Activated CD8-positive, alpha-beta memory T cell treated with anti-CD3 and anti-CD28 coated beads for 24 hours (primary cell): ENCODE measurements at regions not wholly inside any gene's neighbourhood (a gene's known extent, or its start where the extent isn't known, plus 50 kb on each side); places are given as distances from the start of the nearest gene placed in this dataset.

Source experiments
- DNase-seq: peaks from one replicate; pipeline ENCODE4 v3.0.0-alpha.2; 2020

DNA sequence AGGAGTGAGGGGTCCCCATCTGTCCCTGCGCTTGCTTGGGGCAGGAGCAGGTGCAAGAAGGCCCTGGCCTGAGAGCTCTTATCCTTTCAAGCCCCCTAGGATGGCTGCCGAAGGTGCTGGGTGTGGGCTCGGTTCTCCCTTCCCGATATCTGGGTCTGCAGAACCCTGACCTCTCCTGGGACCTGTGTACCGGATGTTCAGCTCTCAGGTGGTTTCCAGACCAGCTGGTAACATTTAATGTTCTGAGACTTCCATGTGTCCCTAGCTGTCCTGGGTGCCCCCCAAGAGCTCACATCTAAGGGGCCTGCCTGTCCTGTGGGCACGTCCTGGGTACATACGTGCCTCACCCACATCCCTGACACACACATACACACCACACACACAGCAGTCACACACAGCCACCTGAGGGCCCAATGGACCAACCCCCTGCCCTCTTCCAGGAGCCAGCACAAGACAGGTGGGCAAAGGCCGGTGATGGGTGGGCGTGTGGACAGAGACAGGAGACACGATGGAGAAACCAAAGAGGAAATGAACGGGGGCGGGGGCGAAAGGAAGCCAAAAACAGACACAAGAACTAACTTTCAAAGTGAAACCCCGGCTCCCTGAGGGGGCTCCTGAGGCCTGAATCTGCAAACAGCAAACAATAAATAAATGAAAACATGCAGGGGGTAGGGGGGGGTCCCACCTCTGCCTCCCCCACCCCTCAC lies 124.3 kb downstream of the PTPRS start:
- DNase-seq, result no peak

DNA sequence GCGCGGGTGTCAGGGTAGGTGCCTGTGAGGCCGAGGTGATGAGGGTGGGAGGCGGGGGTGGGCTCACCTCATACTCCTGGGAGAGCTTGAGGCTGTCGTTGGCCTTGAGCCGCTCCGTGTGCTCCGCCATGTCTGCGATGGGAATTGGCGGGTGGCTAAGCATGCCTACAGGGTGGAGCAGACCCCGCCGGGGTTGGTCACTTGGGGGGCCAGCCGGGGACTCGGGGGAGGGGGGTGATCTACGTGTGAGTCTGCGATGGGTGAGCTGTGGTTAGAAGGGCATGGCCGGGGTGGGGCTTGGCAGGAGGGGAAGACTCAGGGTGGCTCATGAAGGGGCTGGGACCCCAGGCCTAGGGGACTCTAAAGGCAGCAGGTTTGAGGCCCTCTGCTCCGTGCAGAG lies 125.2 kb downstream of the PTPRS start:
- no peak for DNase-seq

DNA sequence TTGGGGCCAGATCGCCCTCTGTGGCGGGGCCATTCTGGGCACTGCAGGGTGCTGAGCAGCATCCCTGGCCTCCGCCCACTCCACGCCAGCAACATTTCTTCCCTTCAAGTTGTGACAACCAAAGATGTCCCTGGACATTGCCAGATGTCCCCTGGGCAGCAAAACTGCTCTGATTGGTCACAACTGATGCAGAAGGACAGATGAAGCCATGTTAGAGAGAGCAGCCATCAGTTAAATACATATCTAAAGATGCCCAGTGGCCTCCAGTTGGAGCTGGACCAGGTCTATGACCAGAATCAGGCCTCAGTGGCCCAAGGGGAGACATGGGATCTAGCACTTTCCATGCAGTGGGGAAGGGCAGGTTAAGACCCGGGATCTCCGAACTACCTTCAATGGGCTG lies 125.7 kb downstream of the PTPRS start:
- no peak for DNase-seq

DNA sequence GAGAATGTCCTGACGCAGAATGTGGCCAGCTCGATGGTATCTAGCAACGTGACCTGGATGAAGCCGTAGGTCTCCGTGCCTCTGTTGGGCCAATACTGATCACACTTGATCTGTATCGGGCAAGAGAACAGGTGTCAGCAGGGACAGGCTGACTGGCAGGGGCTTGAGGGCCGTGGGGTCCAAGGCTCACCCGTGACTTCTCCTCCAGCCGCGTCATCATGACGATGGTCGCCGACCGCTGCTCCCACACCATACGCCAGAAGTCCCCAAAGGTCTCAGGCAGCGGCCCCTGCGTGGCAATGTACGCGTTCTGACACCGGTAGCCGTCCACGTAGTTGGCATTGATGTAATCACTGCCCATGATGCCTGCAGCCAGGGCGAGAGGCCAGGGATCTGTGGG lies 126.2 kb downstream of the PTPRS start:
- no peak for DNase-seq

DNA sequence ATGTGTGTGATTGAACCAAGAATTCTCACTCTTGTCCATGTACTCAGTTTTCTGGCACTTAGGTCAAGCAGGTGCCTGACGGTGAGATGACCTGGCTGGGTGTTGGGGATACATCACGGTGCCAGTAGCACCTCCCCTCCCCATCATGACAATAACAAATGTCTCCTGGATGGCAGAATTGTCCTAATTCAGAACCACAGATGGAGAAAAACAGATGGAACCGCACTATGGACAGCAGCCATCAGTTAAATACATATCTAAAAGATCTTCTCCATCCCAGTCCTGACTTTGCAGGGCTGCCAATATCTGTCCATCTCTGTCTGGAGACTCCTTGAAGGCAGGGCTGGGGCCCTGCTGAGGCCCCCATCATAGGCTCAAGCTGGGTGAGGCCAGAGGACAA lies 126.9 kb downstream of the PTPRS start:
- DNase-seq, result no peak

DNA sequence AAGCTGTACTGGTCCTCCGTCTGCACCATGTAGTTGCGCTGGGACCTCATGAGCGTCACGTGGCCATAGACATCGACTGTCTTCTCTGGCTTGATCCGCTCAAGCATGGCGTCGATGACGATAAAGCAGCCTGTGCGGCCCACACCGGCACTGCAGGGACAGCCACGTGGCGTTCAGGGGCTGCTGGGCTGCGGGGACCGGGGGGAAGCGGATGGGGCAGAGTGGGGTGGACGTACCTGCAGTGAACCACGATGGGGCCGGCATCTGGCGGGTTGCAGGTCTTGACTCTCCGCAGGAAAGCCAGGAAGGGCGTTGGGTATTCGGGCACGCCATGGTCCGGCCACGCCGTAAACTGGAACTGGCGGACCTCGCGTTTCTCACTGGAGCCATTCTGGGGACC lies 128.5 kb downstream of the PTPRS start:
- DNase-seq, result no peak

DNA sequence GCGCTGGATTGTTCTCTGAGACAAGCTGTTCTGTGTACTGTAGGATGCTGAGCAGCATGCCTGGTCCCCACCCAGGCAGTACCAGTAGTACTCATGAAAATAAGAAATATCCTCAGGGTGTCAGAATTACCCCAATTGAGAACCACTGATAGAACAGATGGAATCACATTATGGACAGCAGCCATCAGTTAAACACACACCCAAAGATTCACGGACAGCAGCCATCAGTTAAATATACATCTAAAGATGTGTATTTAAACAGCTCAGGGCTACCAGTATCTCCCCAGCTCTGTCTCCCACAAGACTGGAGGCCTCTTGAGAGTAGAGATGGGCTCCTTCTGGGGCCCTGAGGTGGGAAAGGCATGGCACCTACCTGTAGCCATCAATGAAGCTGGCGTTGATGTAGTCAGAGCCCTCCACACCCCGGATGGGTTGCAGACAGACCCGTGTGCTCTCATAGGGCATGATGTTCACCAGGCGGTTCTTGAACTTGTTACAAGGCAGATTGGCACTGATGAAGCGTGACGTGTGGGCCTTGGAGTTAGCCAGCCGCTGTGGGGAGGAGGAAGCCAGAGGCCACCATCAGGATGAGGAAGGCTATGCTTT lies 129.3 kb downstream of the PTPRS start:
- no peak for DNase-seq

DNA sequence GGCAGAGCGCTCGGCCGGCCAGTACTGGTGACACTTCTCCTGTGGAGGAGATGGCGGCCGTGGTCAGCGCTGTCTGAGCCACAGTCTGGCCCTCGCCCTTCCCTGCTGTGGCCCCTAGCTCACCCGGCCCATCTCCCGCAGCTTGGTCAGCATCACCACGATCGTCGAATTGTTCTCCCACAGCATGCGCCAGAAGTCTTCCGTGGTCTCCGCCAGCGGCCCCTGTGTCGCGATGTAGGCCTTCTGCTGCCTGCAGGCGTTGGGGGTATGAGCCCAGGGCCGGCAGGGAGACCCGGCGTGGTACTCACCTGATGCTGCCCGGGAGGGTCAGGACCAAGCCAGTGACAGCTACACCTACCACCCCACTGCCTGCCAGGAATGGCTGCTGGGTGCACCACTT lies 130.1 kb downstream of the PTPRS start:
- DNase-seq, result no peak

DNA sequence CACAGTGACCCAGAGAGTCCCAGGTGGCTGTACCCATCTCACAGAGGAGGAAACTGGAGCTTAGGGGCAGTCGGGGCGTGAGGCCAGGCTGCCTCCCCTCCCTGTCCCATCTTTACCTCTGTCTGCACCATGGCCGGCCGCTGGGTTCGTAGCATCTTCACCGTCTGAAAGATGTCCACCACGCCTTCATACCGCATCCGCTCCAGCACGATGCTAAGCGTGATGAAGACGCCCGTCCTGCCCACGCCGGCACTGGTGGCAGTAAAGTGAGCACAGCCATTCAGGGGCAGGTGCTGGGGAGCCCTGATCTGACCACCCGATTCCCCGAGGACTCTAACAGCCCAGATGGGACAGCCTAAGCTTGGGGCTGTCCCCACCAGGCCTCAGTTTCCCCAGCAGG lies 132.8 kb downstream of the PTPRS start:
- no peak for DNase-seq

DNA sequence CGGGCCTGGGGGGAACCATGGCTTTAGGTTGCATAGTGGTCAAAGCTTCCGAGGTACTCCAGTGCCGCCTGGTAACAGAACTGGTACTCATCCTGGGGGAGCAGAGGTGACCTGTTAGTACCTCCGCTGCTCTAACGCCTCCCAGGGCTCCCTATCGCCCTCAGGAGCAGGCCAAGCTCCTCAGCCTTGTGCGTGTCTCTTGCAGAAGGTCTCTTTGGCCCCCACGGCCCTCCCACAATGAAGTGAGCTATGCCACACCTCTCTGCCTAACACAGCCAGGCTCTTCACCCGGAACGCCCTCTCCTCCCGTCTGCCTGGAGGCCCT lies 133.9 kb downstream of the PTPRS start:
- DNase-seq, result no peak

DNA sequence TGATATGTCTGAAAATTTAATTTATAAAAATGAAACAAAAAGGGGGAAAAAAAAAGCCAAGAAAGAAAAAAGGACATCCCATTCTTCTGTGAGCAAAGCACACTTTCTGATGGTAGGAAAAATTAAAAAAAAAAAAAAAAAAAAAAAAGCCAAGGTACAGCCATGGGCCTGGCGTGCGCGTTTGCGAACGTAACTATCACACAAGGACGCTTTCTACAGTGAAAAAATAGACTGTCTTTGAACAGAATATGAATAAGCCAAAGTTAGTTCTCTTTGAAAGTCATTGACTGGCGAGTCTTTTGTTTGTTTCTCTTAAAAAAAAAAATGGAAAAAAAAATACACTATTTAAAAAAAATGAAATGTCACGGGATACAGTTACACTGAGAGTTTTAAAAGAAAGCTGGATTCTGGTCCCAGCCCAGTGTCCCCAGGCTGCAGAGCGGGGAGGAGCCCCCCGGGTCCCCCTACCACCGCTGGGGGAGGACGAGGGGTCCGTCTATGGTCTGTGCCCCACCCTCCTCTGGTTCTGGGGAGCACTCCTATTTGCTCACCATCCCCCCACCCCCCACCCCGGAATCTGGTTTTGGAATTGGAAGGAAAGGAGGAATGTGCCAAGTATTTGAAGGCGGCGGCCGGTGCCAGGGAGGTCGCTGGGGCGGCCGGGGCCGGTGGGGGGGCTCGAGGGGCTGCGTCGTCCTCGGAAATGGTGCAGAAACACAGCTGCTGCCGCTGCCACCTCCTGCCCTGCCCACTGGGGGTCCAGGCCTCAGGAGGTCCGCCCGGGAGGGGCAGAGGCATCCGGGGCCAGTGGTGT lies 134.5 kb downstream of the PTPRS start:
- DNase-seq, result no peak

DNA sequence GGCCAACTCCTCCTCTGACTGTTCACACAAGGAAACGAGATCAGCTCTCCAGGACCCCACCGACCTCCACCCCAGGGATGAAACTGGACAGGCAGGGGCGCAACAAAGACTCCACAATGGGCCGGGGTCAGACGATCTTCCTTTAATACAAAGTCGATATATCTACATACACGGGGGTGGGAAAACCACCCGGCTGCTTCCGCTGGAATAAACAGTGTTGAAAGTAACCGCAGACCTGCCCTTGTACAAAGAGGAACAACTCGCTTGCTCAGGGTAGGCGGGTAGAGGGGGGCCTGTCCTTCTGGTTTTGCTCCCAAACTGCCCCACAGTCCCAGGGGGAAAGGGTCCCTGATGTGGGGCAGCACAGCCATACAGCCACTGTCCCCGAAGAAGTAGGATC lies 135.2 kb downstream of the PTPRS start:
- DNase-seq, result no peak

DNA sequence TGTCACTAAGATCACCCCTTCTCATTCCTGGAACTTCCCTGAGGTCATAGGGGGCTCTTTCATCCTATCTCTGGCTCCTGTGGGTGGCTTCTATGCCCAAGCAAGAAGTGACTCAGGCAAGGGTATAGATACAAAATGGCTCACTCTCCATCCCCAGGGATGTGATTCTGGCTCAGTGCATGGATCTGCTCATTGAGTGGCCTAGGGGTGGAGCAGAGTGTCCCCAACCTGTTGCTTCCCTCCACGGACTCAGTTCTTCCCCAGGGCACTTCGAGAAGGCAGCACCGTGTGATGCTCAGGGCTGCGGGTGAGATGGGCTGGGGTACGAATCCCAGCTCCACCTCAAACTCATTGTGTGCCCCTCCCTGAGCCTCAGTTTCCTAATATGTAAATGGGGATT lies 136.4 kb downstream of the PTPRS start:
- no peak for DNase-seq
